CD14-positive monocyte (primary cell): ENCODE measurements at regions not wholly inside any gene's neighbourhood (a gene's known extent, or its start where the extent isn't known, plus 50 kb on each side); places are given as distances from the start of the nearest gene placed in this dataset.

ENCODE experiments used
- DNase-seq, 3 donors: peaks; one replicate each; pipeline ENCODE4 v3.0.0-alpha.2; 2011 to 2022
- H2AFZ ChIP-seq: 2 replicates; pipeline ENCODE4 v1.6.0; 2012; ENCODE audit warnings: mild to moderate bottlenecking, low read depth, low read length, inconsistent platforms; ENCODE audit not compliant: insufficient read depth, poor library complexity, severe bottlenecking
- H3K27ac ChIP-seq, 2 donors: 1 replicate in 1 of 2; 2 replicates in 1 of 2; pipeline ENCODE4 v1.5.1; 2012 to 2013; ENCODE audit warnings: low read length in 2 of 2, control low read depth in 1 of 2, inconsistent platforms in 1 of 2, low read depth in 1 of 2, mild to moderate bottlenecking in 1 of 2
- H3K27me3 ChIP-seq, 2 donors: one replicate each; pipeline versions ENCODE4 v1.6.0 to v1.6.1; 2011 to 2013; ENCODE audit warnings: low read length in 2 of 2; ENCODE audit not compliant: control insufficient read depth in 2 of 2, insufficient read depth in 2 of 2
- H3K36me3 ChIP-seq, 2 donors: replicated peaks in 1 of 2; 1 replicate in 1 of 2; 2 replicates in 1 of 2; pipeline versions ENCODE4 v1.5.1 to v1.6.1; 2012 to 2013; ENCODE audit warnings: low read length in 2 of 2, control low read depth in 1 of 2, inconsistent platforms in 1 of 2, mild to moderate bottlenecking in 1 of 2; ENCODE audit not compliant: insufficient read depth in 2 of 2, control insufficient read depth in 1 of 2
- H3K4me1 ChIP-seq, 2 donors: 1 replicate in 1 of 2; 2 replicates in 1 of 2; pipeline versions ENCODE4 v1.5.1 to v1.6.1; 2012 to 2013; ENCODE audit warnings: low read length in 2 of 2, control low read depth in 1 of 2, inconsistent platforms in 1 of 2, mild to moderate bottlenecking in 1 of 2, moderate library complexity in 1 of 2; ENCODE audit not compliant: insufficient read depth in 2 of 2, control insufficient read depth in 1 of 2
- H3K4me2 ChIP-seq: replicated peaks from 2 replicates; pipeline ENCODE3; 2012; ENCODE audit warnings: low read length, moderate library complexity, mild to moderate bottlenecking; ENCODE audit not compliant: poor library complexity, severe bottlenecking; ENCODE audit errors: extremely low read depth
- H3K4me3 ChIP-seq, 3 experiments: fragments of 200-600 bp in 1 of 3; sonication (generic) in 1 of 3; replicated peaks in 1 of 3; 1 replicate in 2 of 3; 2 replicates in 1 of 3; pipeline ENCODE4 v1.5.1; 2011 to 2013; ENCODE audit warnings: low read length in 3 of 3, mild to moderate bottlenecking in 3 of 3, control low read depth in 2 of 3, low read depth in 2 of 3, inconsistent platforms in 1 of 3, moderate library complexity in 1 of 3
- H3K79me2 ChIP-seq: 2 replicates; pipeline ENCODE4 v1.6.0; 2012; ENCODE audit warnings: mild to moderate bottlenecking, control low read depth, inconsistent platforms, low read length, moderate library complexity; ENCODE audit not compliant: insufficient read depth
- H3K9ac ChIP-seq: 2 replicates; pipeline ENCODE4 v1.6.0; 2017; ENCODE audit warnings: low read length, mild to moderate bottlenecking; ENCODE audit not compliant: insufficient read depth, poor library complexity, severe bottlenecking
- H3K9me3 ChIP-seq, 2 donors: replicated peaks in 1 of 2; 1 replicate in 1 of 2; 2 replicates in 1 of 2; pipeline versions ENCODE4 v1.5.1 to v1.6.1; 2012 to 2013; ENCODE audit warnings: low read length in 2 of 2, control low read depth in 1 of 2; ENCODE audit not compliant: control insufficient read depth in 1 of 2, insufficient read depth in 1 of 2
- H4K20me1 ChIP-seq: 2 replicates; pipeline ENCODE4 v1.6.0; 2012; ENCODE audit warnings: mild to moderate bottlenecking, low read length, control low read depth, moderate library complexity; ENCODE audit not compliant: insufficient read depth
- H3K27ac Mint-ChIP-seq, 7 donors: one replicate each; pipeline ENCODE4 v1.8.0; 2020; ENCODE audit warnings: mild to moderate bottlenecking in 7 of 7, mixed read lengths in 7 of 7, moderate library complexity in 6 of 7, inconsistent platforms in 2 of 7
- H3K27me3 Mint-ChIP-seq, 3 donors: one replicate each; pipeline ENCODE4 v1.8.0; 2021 to 2022; ENCODE audit warnings: low read depth in 3 of 3, mild to moderate bottlenecking in 3 of 3, mixed read lengths in 3 of 3, moderate library complexity in 3 of 3, inconsistent platforms in 1 of 3
- H3K36me3 Mint-ChIP-seq, 2 donors: one replicate each; pipeline ENCODE4 v1.8.0; 2020; ENCODE audit warnings: mixed read lengths in 2 of 2, inconsistent platforms in 1 of 2, mild to moderate bottlenecking in 1 of 2
- H3K4me1 Mint-ChIP-seq: one replicate; pipeline ENCODE4 v1.8.0; 2020; ENCODE audit warnings: mild to moderate bottlenecking, mixed read lengths
- H3K4me3 Mint-ChIP-seq, 2 donors: one replicate each; pipeline ENCODE4 v1.8.0; 2020; ENCODE audit warnings: mild to moderate bottlenecking in 2 of 2, mixed read lengths in 2 of 2, moderate library complexity in 1 of 2
- H3K9me3 Mint-ChIP-seq, 7 donors: one replicate each; pipeline ENCODE4 v1.8.0; 2020 to 2022; ENCODE audit warnings: mixed read lengths in 7 of 7, mild to moderate bottlenecking in 6 of 7, moderate library complexity in 6 of 7, inconsistent platforms in 2 of 7
- WGBS: methylation state at CpG from one replicate; pipeline ENCODE4 v1.1.5; 2013; ENCODE audit warnings: missing lambda C conversion rate; ENCODE audit not compliant: insufficient coverage; 5-methylcytosine and 5-hydroxymethylcytosine counted together
- intact Hi-C, 2 donors: fragments of 100-400 bp; cut with micrococcal nuclease; formaldehyde crosslinking; loops; one replicate each; pipeline versions ENCODE4 v1.15.0 to v1.15.1; 2023
- TF ChIP-seq, protein P1 (sequence below): fragments of 200-600 bp; IDR thresholded peaks from one replicate; pipeline ENCODE4 v1.8.0; 2022; ENCODE audit warnings: antibody characterized with exemption, mild to moderate bottlenecking

DNA sequence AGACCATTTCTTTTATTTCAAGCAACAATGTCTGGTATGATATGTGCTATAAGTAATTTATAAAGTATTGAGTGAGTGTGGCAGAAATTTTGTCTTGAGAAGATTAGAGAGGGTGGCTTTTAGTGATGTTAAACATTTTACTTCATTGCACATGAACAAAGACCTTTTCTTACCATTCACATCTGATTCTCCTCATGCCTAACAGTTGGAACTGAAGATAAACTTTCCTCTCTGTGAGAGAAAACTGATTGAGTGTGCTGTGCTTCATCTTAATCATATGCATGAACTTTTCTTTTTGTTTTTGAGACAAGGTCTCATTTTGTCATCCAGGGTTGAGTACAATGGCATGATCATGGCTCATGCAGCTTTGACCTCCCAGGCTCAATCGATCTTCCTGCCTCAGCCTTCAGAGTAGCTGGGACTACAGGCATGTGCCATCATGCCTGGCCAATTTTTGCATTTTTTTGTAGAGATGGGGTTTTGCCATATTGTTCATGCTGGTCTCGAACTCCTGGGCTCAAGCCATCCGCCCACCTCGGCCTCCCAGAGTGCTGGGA is 377.7 kb upstream of the GOLIM4 start:
- TF ChIP-seq, protein P1, sequence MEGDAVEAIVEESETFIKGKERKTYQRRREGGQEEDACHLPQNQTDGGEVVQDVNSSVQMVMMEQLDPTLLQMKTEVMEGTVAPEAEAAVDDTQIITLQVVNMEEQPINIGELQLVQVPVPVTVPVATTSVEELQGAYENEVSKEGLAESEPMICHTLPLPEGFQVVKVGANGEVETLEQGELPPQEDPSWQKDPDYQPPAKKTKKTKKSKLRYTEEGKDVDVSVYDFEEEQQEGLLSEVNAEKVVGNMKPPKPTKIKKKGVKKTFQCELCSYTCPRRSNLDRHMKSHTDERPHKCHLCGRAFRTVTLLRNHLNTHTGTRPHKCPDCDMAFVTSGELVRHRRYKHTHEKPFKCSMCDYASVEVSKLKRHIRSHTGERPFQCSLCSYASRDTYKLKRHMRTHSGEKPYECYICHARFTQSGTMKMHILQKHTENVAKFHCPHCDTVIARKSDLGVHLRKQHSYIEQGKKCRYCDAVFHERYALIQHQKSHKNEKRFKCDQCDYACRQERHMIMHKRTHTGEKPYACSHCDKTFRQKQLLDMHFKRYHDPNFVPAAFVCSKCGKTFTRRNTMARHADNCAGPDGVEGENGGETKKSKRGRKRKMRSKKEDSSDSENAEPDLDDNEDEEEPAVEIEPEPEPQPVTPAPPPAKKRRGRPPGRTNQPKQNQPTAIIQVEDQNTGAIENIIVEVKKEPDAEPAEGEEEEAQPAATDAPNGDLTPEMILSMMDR, result no peak
- no peak overlapping the region for H3K27ac Mint-ChIP-seq
- no peak overlapping the region for H2AFZ ChIP-seq
- no peaks in the 10 kb centered on the region for H3K9me3 Mint-ChIP-seq
- H3K4me1 Mint-ChIP-seq, result no peaks in the 10 kb centered on the region
- H4K20me1 ChIP-seq, result no peaks in the 10 kb centered on the region
- no peaks in the 10 kb centered on the region for H3K27me3 Mint-ChIP-seq
- no peaks in the 10 kb centered on the region for H3K36me3 ChIP-seq
- intact Hi-C loops, result no loop called here
- no peaks in the 10 kb centered on the region for H3K4me1 ChIP-seq
- no peak overlapping the region for H3K4me2 ChIP-seq
- no peak overlapping the region for H3K27ac ChIP-seq
- H3K27me3 ChIP-seq, result no peaks in the 10 kb centered on the region
- H3K36me3 Mint-ChIP-seq, result no peaks in the 10 kb centered on the region
- WGBS, result 100% methylated on average over 1 of the region's 4 CpGs
- H3K9me3 ChIP-seq, result no peaks in the 10 kb centered on the region
- H3K9ac ChIP-seq, result no peak overlapping the region
- H3K4me3 ChIP-seq, result no peak overlapping the region
- no peak for DNase-seq
- H3K79me2 ChIP-seq, result no peaks in the 10 kb centered on the region
- no peak overlapping the region for H3K4me3 Mint-ChIP-seq

DNA sequence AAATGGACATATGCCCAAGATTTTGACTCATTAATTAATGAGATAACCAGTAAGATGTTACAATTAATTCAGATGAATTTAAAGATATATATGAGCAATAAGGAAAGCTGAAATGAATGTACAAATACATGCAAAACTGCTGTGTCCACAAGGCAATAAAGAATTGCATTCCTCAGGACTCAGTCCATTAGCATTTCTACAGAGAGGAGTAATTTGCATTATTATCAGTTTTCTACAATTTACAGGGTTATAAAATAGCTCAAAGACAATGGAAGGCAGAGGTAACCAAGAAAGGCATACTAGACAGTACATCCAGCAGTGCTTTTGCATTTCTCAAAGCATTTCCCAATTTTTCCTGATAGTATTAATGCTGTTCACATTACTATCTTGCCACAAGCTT is 377.1 kb upstream of the GOLIM4 start:
- Histone ChIP-seq H3K4me1 (no peaks in the 10 kb centered on the region), H3K4me2 (no peak overlapping the region), H3K36me3 (no peaks in the 10 kb centered on the region), H3K4me3 (no peak overlapping the region), H3K9ac (no peak overlapping the region), H4K20me1 (no peaks in the 10 kb centered on the region), H3K27me3 (no peaks in the 10 kb centered on the region), H3K79me2 (no peaks in the 10 kb centered on the region), H3K27ac (no peak overlapping the region), H2AFZ (no peak overlapping the region), H3K9me3 (no peaks in the 10 kb centered on the region)
- Mint-ChIP-seq H3K27me3 (no peaks in the 10 kb centered on the region), H3K9me3 (no peaks in the 10 kb centered on the region), H3K36me3 (no peaks in the 10 kb centered on the region), H3K27ac (no peak overlapping the region), H3K4me1 (no peaks in the 10 kb centered on the region), H3K4me3 (no peak overlapping the region)
- DNase-seq, result no peak
- TF ChIP-seq, protein P1, result no peak
- intact Hi-C loops, result no loop called here
